ENCODE measurements at regions not wholly inside any gene's neighbourhood (a gene's known extent, or its start where the extent isn't known, plus 50 kb on each side); places are given as distances from the start of the nearest gene placed in this dataset.

DNA sequence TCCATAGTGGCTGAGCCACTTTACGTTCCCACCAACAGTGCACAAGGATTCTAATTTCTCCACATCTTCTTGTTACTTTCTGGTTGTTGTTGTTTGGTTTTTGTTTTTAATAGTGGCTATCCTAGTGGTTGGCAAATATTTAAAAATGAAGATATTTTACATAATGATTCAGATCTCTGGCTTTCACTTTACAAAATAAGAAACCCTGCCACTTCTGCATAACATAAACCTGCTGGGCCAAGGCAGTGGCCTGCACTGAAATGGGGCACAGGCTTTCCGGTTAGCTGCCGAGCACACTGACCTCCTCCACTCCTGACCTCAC is 320.4 kb downstream of the RPS6KC1 start:
- intact Hi-C loops (cut with DNase I): loop anchor here (5.0 kb wide), 1 partner anchor 756 kb away; no protein-coding TSS in a partner anchor
- DNase-seq: no peak

DNA sequence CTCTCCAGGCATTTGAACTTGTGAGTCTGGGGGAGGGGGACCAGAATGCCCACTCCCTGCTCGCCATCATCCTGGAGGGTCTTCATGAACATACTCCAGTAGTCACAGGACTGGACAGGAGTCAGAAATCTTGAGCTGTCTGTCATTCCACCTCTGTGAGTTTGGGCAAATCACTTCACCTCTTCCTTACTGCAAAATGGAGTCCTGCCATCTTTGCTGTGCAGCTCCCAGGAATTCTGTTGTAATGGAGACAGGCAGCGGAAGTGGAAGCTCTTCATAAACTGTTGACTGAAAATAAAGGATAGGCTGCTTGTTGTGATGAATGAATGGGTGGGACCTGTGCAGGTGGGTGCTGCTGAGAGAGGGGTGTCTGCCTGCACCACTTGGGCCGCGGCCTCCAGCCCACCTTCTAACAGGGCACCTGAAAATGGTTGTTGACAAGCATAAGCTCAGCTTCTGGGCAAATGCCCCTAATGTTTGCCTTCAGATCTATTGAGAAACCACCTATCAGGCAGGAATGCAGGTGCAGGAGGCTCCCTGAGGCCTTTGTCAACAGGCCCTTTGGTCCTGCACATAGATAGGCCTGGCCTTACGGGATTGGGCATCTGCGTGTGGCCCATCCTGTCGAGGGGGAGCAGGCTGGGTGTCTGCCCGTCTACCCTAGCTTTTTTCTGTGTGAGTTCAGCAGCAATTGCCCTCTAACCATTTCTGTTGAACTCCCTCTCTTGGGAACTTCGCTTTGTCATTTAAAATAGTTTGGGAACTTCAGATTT is 321.0 kb downstream of the RPS6KC1 start:
- no peak for DNase-seq
- intact Hi-C loops (cut with DNase I): loop anchor here (5.0 kb wide), 1 partner anchor 755 kb away; no protein-coding TSS in a partner anchor

DNA sequence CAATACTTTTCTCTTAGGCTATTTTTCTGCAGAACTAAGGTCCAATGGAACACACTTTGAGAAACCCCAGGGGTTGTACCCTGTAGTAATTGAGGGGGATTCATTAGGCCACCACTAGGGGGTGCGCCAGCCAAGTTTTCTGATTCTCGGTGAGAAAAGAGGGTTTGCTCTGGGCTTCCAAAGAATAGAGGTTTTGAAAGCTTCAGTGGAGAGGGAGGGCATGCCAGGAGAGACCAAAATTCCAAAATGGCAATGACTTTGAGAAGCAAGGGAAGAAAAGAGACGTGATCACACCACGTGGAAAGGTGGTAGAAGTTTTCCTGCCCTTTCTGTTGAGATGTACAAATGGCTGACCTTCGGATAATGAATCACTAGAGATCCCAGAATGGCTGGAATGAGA is 323.3 kb downstream of the RPS6KC1 start:
- intact Hi-C loops (cut with DNase I): loop anchor here (5.0 kb wide), 1 partner anchor 753 kb away; no protein-coding TSS in a partner anchor
- peak; percentile 42 to 90 (median 75) for DNase-seq

DNA sequence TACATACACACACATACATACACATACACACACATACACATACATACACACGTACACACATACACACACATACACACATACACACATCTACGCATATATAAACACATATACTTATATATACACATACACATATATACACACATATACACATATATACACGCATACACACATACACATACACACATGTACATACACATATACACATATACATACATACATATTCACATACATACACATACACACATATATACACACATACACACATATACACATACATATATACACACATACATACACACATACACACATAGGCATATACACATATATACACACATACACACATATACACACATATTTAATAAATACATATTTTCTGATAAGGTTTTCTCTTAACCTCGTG is 324.0 kb downstream of the RPS6KC1 start:
- intact Hi-C loops (cut with DNase I): no loop called here
- DNase-seq: no peak

DNA sequence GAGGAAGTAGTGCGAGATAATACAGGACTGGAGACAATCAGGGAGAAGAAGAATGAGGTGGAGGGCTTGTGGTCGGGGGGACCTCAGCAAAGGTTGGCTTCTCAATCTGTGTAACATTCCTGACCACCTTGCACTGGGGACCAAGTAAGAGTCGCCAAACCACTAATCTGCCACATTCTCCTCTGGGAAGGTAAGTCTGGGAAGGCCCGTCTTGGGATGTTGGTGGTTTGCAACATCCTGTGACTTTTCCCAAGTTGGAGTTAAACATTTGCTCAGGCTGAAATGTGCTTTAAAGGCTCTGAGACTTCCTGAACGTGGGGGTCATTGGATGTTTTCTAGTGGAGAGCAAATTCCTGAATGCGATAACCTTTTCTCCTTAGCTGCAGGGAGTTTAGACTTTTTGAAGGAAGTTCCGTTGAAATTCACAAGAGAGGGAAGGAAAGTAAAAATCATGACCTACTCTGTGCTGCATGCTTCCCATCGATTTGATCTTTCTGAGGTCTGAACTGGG is 325.9 kb downstream of the RPS6KC1 start:
- no peak for DNase-seq
- intact Hi-C loops (cut with DNase I): no loop called here

DNA sequence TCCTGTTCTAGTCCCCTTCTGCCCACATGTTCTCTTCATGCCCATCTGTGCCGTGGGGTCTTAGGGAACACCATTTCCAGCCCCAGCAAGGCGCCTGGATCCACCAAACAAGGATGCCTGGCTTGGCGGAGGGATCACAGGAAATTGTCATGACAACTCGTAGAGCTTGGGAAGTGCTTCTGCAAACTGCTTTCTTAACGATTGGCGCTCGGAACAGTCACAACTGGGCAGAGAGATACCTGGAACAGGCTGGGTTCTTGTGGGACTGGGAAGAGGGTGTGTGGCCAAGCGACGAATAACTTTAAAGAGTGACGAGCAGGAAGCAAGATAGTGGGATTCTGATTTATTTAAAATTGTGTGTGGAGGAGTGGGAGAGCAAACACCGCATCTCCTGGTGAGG is 329.8 kb downstream of the RPS6KC1 start:
- DNase-seq: no peak
- intact Hi-C loops (cut with DNase I): no loop called here

DNA sequence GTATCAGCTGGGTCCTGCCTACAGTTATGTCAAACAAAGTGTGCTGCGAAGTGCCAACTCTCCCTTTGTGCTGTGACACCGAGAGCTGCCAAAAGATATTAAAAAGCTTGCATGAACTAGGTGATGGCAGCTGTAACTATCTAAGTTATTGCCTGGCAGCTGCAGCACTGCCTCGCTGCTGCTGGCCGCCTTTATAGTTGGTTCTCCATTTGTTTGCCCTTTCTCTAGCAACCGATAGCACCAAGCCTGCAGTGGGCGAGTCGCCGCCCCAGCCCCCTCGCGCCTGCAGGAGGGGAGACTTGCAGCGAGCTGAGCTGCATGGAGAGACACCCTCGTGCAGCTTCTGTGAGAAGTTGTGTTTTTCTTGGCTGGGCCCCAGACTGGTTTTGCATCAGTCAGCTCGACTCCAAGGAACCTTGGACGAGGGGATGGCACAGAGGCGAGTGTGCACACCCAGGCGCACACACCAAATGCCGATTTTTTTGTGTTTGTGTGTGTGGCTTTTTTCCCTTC is 330.6 kb downstream of the RPS6KC1 start:
- intact Hi-C loops (cut with DNase I): no loop called here
- DNase-seq: peak in 15 of 42 donors; percentile 3 to 44 (median 25)

DNA sequence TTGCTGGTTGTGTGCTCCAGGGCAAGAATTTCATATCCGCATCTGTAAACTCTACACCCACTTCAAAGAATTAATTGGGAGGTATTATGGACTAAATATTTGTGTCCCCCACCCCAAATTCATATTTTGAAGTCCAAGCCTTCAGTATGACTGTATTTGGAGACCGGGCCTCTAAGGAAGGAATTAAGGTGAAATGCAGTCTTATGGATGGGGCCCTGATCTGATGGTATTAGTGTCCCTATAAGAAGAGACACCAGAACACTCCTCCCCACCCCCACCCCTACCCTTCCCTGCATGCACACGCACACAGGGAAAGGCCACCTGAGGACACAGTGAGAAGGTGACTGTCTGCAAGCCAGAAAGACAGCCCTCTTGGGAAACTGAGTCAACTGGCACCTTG is 332.4 kb downstream of the RPS6KC1 start:
- no peak for DNase-seq
- intact Hi-C loops (cut with DNase I): no loop called here

DNA sequence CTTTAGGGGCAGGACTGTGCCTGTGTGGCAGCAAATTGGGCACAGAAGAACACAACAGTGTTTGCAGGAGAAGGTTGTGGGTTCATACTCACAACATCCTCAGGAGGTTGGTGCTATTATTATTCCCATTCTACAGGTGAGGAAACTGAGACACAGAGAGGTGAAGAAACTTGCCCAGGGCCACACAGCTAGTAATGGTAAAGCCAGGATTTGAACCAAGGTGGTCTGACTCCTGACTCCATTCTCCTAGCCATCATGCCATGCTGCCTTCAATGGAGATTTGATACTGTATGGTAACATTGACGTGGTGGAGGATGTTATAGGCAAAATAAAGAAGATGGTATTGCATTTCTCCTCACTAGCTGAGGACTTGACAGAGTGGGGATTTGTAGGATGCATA is 334.2 kb downstream of the RPS6KC1 start:
- DNase-seq: no peak
- intact Hi-C loops (cut with DNase I): no loop called here

DNA sequence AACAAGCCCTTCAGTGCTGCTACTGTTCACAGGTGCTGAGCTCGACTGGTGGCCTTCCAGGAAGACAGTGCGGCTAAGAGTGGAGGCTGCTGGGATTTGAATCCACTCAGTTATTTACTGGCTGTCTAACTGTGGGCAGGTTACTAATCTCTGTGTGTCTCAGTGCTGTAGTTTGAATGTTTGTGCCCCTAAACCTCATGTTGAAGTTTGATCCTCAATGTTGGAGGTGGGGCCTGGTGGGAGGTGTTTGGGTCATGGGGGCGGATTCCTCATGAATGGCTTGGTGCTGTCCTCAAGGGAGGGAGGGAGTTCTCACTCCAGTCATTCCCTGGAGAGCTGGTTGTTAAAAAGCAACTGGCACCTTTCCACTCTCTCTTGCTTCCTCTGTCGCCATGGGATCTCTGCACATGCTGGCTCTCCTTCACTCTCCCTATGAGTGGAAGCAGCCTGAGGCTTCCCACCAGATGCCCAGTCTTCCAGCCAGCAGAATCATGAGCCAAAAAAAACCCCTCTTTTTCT is 334.8 kb downstream of the RPS6KC1 start:
- intact Hi-C loops (cut with DNase I): no loop called here
- no peak for DNase-seq

DNA sequence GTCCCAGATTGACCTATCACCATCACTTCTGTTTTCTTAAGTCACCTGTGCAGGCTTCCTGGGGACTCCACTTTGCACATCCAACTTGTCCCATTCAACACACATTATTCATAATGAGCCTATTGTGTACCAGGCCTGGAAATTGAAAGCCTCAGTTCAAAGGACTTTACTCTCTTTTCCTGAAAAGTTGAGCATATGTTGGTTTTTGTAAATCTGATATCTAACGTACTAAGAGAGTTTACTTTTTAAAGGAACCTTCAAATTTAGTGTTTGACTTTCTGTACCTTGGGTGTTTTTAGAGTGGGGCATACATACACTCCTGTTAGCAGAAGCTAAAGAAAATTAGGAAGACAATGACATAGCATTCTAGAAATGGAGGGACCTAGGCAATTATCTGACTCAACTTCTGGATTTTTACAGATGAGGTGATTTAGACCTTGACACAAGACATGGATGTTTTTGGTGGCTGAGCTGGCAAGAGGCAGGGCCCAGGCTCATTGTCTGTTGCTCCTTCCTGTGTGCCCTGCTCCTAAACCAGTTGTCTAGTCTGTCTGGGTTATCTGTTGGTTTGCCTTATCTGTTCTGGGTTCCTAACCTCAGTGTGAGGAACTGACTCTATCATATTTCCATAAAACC is 336.5 kb downstream of the RPS6KC1 start:
- intact Hi-C loops (cut with DNase I): no loop called here
- DNase-seq: no peak

DNA sequence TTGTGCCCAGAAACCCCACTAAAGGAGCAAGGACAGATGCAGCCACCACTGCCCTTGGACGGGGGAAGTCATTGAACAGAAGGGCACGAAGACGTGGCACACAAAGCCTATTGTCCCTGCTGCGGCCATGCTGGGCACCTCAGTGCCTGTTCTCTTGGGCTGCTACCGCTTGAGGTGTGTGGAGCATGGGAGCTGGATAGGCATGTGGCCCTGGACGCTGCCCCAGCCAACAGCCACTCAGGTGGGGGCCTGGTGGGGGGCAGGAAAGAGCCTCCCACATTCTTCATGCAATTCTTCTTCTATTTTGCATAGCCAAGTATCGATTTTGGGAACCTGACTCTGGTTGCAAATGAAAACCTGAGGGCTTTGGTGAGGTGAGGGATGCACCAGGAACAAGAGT is 337.2 kb downstream of the RPS6KC1 start:
- intact Hi-C loops (cut with DNase I): no loop called here
- no peak for DNase-seq

DNA sequence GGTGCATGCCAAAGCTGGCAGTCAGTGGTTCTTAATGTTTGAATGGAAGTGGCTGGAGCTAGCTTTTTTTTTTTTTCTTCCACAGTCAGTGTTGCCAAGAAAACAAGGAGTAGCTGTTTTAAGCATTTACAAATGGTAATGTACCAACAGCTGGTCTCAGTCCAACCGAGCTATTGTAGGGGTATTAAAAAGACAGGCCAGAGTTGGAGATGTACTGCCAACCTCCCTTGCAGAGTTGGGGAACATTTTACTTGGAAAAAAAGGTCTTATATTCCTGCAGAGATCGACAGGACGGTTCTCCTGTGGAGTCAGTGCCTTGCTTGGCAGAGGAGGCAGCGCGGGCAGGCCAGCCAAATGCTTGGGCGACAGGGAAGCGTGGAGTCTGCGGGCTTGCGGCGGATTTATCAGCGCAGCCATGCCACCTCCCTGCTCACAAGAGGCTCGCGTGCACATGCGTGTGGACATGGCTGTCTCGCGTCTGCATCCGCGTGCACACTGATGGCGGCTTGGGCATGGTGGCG is 338.1 kb downstream of the RPS6KC1 start:
- peak; percentile 5 to 72 (median 37) for DNase-seq

DNA sequence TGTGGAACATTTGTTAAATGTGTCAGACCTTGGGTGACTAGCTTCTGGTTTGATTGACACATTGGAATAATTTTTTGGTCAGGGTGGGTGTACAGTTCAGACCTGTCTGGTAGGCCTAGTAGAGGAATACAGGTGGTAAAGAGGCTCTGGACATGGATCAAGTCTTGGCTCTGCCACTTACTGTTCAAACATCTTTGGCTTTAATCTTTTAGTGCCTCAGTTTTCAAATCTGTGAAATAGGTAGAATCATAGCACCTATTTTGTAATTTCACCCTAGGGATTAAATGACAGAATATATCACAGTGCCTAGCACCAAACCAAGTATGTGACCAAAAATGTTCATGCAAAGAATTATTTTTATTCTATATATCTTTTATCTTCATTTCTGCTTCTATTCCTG is 340.4 kb downstream of the RPS6KC1 start:
- intact Hi-C loops (cut with DNase I): no loop called here

More for the DNA sequence above, 338.1 kb downstream of the RPS6KC1 start:
- intact Hi-C loops (cut with DNase I): no loop called here

DNA sequence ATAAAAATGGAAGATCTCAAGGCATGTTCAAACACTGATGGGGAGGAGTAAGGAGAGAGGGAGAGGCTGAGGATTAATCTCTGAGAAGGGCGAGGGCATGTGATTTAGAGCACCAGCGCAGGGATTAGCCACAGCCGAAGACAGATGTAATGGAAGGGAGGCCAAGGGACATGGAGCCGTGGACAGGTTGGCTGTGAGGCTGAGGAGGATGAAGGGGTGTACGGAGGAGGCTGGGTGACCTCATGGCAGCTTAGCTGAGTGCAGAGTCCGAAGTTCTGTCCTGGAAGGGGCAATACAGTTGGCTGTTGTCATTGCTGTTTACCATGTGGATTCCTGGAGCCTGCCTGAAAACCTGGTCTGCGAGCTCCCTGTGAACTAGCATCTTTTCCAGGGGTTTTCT is 342.8 kb downstream of the RPS6KC1 start:
- intact Hi-C loops (cut with DNase I): no loop called here
- no peak for DNase-seq

More for the DNA sequence above, 340.4 kb downstream of the RPS6KC1 start:
- DNase-seq: no peak

DNA sequence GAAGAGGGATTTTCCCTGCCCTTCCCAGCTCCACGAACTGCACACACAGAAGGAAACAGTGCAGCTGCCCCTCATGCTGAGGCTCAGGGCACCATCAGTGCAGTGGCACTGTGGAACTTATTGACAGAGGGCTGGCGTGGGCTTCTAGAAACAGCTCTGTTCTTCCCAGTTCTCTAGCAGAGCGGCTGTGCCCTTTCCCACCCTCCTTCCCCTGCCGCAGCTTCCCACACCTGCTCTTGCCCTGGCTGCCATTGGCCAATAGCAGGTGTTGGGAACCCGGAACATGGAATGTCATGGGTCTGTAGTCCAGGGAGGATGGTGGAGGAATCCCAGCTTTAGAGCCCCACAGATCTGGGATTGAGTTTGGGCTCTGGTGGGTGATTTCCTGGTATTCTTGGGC is 343.8 kb downstream of the RPS6KC1 start:
- intact Hi-C loops (cut with DNase I): no loop called here
- DNase-seq: no peak

DNA sequence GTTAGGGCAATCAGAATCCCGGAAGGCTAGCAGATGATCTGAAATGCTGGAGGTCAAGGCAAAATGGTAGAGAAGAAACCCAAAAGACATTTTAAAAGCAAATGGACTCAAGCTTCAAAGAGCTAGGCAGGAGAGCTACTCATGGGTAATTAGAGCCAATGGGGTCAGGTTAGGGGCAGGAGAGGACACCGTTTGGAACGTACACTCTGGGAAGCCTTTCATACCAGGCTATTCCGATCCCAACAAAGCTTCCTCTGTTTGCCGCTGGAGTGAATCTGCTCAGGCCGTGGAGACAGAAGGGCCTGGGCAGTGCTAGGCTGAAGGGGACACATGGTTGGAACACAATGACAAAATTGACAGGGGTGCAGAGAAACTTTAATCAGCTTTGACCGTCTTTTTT is 346.6 kb downstream of the RPS6KC1 start:
- DNase-seq: no peak
- intact Hi-C loops (cut with DNase I): no loop called here

DNA sequence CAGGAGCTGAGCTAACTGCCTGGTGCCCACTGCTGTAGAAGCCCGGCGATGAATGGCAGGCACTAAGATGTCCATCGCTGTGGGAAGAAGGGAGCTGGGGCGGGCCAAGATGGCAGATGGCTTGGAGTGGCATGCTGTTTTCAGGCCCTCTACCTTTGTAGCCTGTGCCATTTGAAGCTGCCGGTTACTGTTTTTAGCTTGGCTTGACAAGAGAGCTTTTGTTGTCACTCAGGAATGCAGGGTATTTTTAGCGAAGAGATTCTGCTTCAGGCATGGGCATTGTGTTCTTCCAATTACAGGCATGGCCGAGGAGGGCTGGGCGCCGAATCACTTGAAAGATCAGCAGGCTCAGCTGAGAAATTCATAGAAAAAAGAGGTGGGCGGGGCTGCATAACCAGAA is 348.7 kb downstream of the RPS6KC1 start:
- intact Hi-C loops (cut with DNase I): no loop called here
- no peak for DNase-seq

DNA sequence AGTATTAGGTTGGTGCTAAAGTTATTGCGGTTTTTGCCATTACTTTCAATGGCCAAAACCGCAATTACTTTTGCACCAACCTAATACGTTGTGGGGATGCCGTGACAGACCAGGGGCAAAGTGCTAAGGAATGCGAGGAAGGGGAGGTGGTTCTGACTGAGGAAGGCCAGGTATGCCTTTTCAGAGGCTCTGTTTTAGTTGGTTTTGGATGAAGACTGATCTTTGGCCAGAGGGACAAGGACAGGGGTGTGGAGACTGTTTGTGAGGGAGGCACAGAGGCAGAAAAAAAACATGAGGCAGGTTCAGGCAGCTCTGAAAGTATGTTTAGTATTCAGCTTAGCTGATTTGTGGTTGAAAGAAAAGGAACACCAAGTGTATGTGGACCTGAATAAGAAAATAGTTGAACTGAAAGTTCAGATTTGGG is 358.2 kb downstream of the RPS6KC1 start:
- intact Hi-C loops (cut with DNase I): no loop called here
- no peak for DNase-seq

DNA sequence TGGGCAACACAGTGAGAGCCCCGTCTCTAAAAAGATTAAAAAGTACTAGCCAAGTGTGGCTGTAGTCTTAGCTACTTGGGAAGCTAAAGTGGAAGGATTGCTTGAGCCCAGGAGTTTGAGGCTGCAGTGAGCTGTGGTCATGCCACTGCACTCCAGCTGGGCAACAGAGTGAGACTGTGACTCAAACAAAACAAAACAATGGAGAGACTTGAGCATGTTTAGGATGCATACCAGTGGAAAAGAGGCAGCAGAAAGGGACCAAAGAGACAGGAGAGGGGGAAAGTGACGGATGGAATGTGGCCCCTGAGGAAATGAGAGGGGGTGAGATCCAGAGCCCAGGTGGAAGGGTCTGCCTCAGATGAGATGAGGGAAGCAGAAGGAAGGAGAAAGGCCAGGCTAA is 358.9 kb downstream of the RPS6KC1 start:
- no peak for DNase-seq
- intact Hi-C loops (cut with DNase I): no loop called here
